H1 (cell line): ENCODE measurements at regions not wholly inside any gene's neighbourhood (a gene's known extent, or its start where the extent isn't known, plus 50 kb on each side); places are given as distances from the start of the nearest gene placed in this dataset.
A peak's percentile ranks its signal among the peaks of the same experiment; 100 is the strongest.

Experiments used
- CTCF ChIA-PET: fragments of 300-600 bp; sonication (Branson Sonifier 250); formaldehyde crosslinking; loops from one replicate; lab custom pipeline; 2021; ENCODE audit not compliant: partially characterized antibody; lab: Charles Lee
- POLR2A ChIA-PET: fragments of 300-600 bp; sonication (Branson Sonifier 250); formaldehyde crosslinking; loops from one replicate; lab custom pipeline; 2021; ENCODE audit warnings: inconsistent platforms; ENCODE audit not compliant: partially characterized antibody; lab: Charles Lee
- DNase-seq, 2 experiments: peaks; one replicate each; pipeline versions ENCODE4 v3.0.0 to v3.0.0-alpha.2; 2010 to 2022; ENCODE audit warnings: low spot score in 2 of 2, low read depth in 1 of 2, mixed read lengths in 1 of 2
- FAIRE-seq: peaks from 2 replicates; lab custom pipeline; 2011; peaks lifted over from hg19 to GRCh38; lab: Jason Lieb, UNC
- H2AFZ ChIP-seq: 2 replicates; pipeline ENCODE4 v1.8.1; 2012; ENCODE audit warnings: low read length, inconsistent platforms
- H2AK5ac ChIP-seq: 2 replicates; pipeline ENCODE4 v1.6.1; 2013; ENCODE audit warnings: low read depth, low read length
- H2BK120ac ChIP-seq: replicated peaks from 2 replicates; pipeline ENCODE3; 2013; ENCODE audit warnings: low read depth, low read length, inconsistent platforms
- H2BK12ac ChIP-seq: 2 replicates; pipeline ENCODE4 v1.6.1; 2013; ENCODE audit warnings: low read depth, low read length
- H2BK15ac ChIP-seq: 2 replicates; pipeline ENCODE4 v1.6.1; 2013; ENCODE audit warnings: low read length
- H2BK20ac ChIP-seq: 2 replicates; pipeline ENCODE4 v1.6.1; 2013; ENCODE audit warnings: low read length
- H2BK5ac ChIP-seq: 2 replicates; pipeline ENCODE4 v1.6.1; 2013; ENCODE audit warnings: low read depth, low read length
- H3K14ac ChIP-seq: 2 replicates; pipeline ENCODE4 v1.6.1; 2013; ENCODE audit warnings: inconsistent platforms; ENCODE audit not compliant: insufficient read length
- H3K18ac ChIP-seq: 2 replicates; pipeline ENCODE4 v1.6.1; 2013; ENCODE audit warnings: low read length; ENCODE audit errors: extremely low read depth
- H3K23ac ChIP-seq: 2 replicates; pipeline ENCODE4 v1.6.1; 2013; ENCODE audit warnings: inconsistent platforms; ENCODE audit not compliant: insufficient read length
- H3K23me2 ChIP-seq: 2 replicates; pipeline ENCODE4 v1.6.1; 2013; ENCODE audit warnings: low read depth, low read length
- H3K27ac ChIP-seq: 2 replicates; pipeline ENCODE4 v1.6.1; 2011; ENCODE audit warnings: low read depth, low read length, inconsistent platforms
- H3K27me3 ChIP-seq, 4 experiments: replicated peaks in 1 of 4; 1 replicate in 1 of 4; 2 replicates in 3 of 4; pipeline versions ENCODE4 v1.6.1 to v1.8.1; 2011 to 2013; ENCODE audit warnings: low read length in 3 of 4, mild to moderate bottlenecking in 3 of 4, inconsistent platforms in 2 of 4, mixed read lengths in 2 of 4, moderate library complexity in 1 of 4; ENCODE audit not compliant: control insufficient read depth in 3 of 4, insufficient read depth in 3 of 4; ENCODE audit errors: extremely low read depth in 1 of 4
- H3K36me3 ChIP-seq, 4 experiments: 2 replicates each; pipeline versions ENCODE4 v1.6.1 to v1.8.1; 2011 to 2013; ENCODE audit warnings: mild to moderate bottlenecking in 4 of 4, low read length in 3 of 4, moderate library complexity in 2 of 4, control low read depth in 1 of 4, inconsistent platforms in 1 of 4; ENCODE audit not compliant: insufficient read depth in 4 of 4, control insufficient read depth in 2 of 4
- H3K4ac ChIP-seq: replicated peaks from 2 replicates; pipeline ENCODE3; 2013; ENCODE audit warnings: low read length, low read depth, mixed read lengths, inconsistent platforms; ENCODE audit not compliant: insufficient read length
- H3K4me1 ChIP-seq, 4 experiments: replicated peaks in 1 of 4; 1 replicate in 1 of 4; 2 replicates in 3 of 4; pipeline versions ENCODE4 v1.6.1 to v1.8.1; 2011 to 2013; ENCODE audit warnings: low read length in 3 of 4, inconsistent platforms in 2 of 4, mixed read lengths in 1 of 4; ENCODE audit not compliant: insufficient read depth in 4 of 4, control insufficient read depth in 3 of 4
- H3K4me2 ChIP-seq, 2 experiments: 2 replicates each; pipeline versions ENCODE4 v1.6.1 to v1.8.1; 2011 to 2013; ENCODE audit warnings: low read depth in 2 of 2, low read length in 2 of 2, control low read depth in 1 of 2, inconsistent platforms in 1 of 2, mild to moderate bottlenecking in 1 of 2; ENCODE audit not compliant: insufficient read depth in 1 of 2
- H3K4me3 ChIP-seq, 4 experiments: fragments of 200-600, 300-600 bp in 1 of 4; sonication (generic), shearing (Covaris generic), sonication (Bioruptor Twin) in 1 of 4; 2 replicates each; pipeline versions ENCODE4 v1.5.1 to v1.8.1; 2011 to 2016; ENCODE audit warnings: low read length in 4 of 4, low read depth in 3 of 4, control low read depth in 2 of 4, inconsistent platforms in 2 of 4, mild to moderate bottlenecking in 2 of 4, mixed read lengths in 1 of 4, moderate library complexity in 1 of 4; ENCODE audit not compliant: insufficient read depth in 2 of 4; ENCODE audit errors: extremely low read depth in 1 of 4
- H3K56ac ChIP-seq: replicated peaks from 2 replicates; pipeline ENCODE3; 2013; ENCODE audit warnings: low read depth, mild to moderate bottlenecking, mixed read lengths, low read length, inconsistent platforms; ENCODE audit not compliant: insufficient read length
- H3K79me1 ChIP-seq: 2 replicates; pipeline ENCODE4 v1.6.1; 2013; ENCODE audit warnings: low read depth, low read length, control low read depth
- H3K79me2 ChIP-seq, 2 experiments: 2 replicates each; pipeline versions ENCODE4 v1.6.1 to v1.8.1; 2012 to 2013; ENCODE audit warnings: low read length in 2 of 2, mild to moderate bottlenecking in 2 of 2, inconsistent platforms in 1 of 2; ENCODE audit not compliant: insufficient read depth in 2 of 2, control insufficient read depth in 1 of 2
- H3K9ac ChIP-seq, 4 experiments: replicated peaks in 1 of 4; 1 replicate in 1 of 4; 2 replicates in 3 of 4; pipeline versions ENCODE4 v1.6.1 to v1.8.1; 2011 to 2013; ENCODE audit warnings: low read depth in 3 of 4, low read length in 3 of 4, control low read depth in 2 of 4, mild to moderate bottlenecking in 2 of 4, moderate library complexity in 2 of 4, inconsistent platforms in 1 of 4; ENCODE audit errors: extremely low read depth in 1 of 4
- H3K9me3 ChIP-seq, 2 experiments: 2 replicates each; pipeline versions ENCODE4 v1.6.1 to v1.8.1; 2012 to 2013; ENCODE audit warnings: mild to moderate bottlenecking in 2 of 2, moderate library complexity in 2 of 2, control low read depth in 1 of 2, inconsistent platforms in 1 of 2, low read depth in 1 of 2, low read length in 1 of 2, mixed read lengths in 1 of 2; ENCODE audit not compliant: insufficient read depth in 2 of 2
- H4K20me1 ChIP-seq, 2 experiments: replicated peaks in 1 of 2; 2 replicates each; pipeline versions ENCODE3 to v1.8.1; 2011 to 2013; ENCODE audit warnings: inconsistent platforms in 2 of 2, low read length in 2 of 2, mild to moderate bottlenecking in 1 of 2; ENCODE audit not compliant: insufficient read depth in 2 of 2, control insufficient read depth in 1 of 2
- H4K5ac ChIP-seq: 2 replicates; pipeline ENCODE4 v1.6.1; 2013; ENCODE audit warnings: low read length, low read depth, mixed read lengths, inconsistent platforms; ENCODE audit not compliant: insufficient read length
- H4K8ac ChIP-seq: 2 replicates; pipeline ENCODE4 v1.8.0; 2013; ENCODE audit warnings: mild to moderate bottlenecking, moderate library complexity, low read length, inconsistent platforms; ENCODE audit not compliant: insufficient read depth; ENCODE audit errors: extremely low read depth
- H4K91ac ChIP-seq: replicated peaks from 2 replicates; pipeline ENCODE3; 2013; ENCODE audit warnings: low read length, mixed read lengths, inconsistent platforms; ENCODE audit not compliant: insufficient read length
- BACH1 ChIP-seq: IDR thresholded peaks from 2 replicates; pipeline ENCODE4 v1.6.1; 2012; ENCODE audit warnings: low read length, improper control_type of control experiment
- MAFK ChIP-seq: IDR thresholded peaks from 2 replicates; pipeline ENCODE4 v1.6.1; 2012; ENCODE audit warnings: low read depth, mild to moderate bottlenecking, improper control_type of control experiment, low read length
- RNF2 ChIP-seq: fragments of 200-900, 300-1000 bp; sonication (generic); IDR thresholded peaks from 2 replicates; pipeline ENCODE4 v1.7.1; 2016; ENCODE audit warnings: borderline replicate concordance, low read depth, mild to moderate bottlenecking, antibody characterized with exemption, low read length; ENCODE audit not compliant: poor library complexity, severe bottlenecking; ENCODE audit errors: missing control alignments
- WGBS, 2 experiments: shearing (Covaris generic) in 1 of 2; methylation state at CpG; one replicate each; pipeline versions ENCODE4 v1.1.6 to v1.1.7; 2013 to 2015; ENCODE audit warnings: low lambda C conversion rate in 2 of 2, mixed read lengths in 2 of 2, inconsistent platforms in 1 of 2, low coverage in 1 of 2, missing lambda C conversion rate in 1 of 2; ENCODE audit not compliant: insufficient replicate concordance in 2 of 2, insufficient coverage in 1 of 2, insufficient read length in 1 of 2; ENCODE audit errors: extremely low coverage in 1 of 2, missing lambda C conversion rate in 1 of 2; 5-methylcytosine and 5-hydroxymethylcytosine counted together

DNA sequence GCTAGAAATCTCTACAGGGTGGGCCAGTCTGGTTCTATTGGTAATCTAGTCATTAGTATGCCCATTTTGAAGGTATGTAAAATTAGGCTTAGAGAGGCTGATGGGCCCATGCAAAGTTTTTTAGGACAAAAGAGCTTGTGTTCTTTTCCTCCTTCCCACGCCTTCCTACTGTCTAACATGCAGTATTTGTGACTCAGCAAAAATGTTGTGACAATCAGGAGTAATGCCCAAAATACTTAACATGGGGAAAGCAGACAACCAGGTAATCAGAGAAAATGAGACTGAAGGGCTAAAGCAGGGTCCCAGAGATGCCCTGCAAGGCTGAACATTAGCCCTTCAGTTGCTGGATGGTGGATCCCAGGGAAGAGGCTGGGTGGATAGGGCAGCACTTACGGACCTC lies 437.9 kb downstream of the BCL11B start:
- Histone ChIP-seq H2BK15ac (no peak overlapping the region), H3K9ac (no peak overlapping the region), H2AK5ac (no peak overlapping the region), H3K79me2 (no peaks in the 10 kb centered on the region), H2BK5ac (no peak overlapping the region), H2BK120ac (no peak overlapping the region), H3K36me3 (no peaks in the 10 kb centered on the region), H4K8ac (no peak overlapping the region), H3K79me1 (no peaks in the 10 kb centered on the region), H2AFZ (no peak overlapping the region), H2BK12ac (no peak overlapping the region), H3K4me2 (no peak overlapping the region), H3K23me2 (peaks cover 12% of the 10 kb centered on the region), H3K14ac (no peak overlapping the region), H3K56ac (no peak overlapping the region), H3K23ac (no peak overlapping the region), H2BK20ac (no peak overlapping the region), H3K9me3 (peaks cover 2 to 9% of the 10 kb centered on the region in 2 experiments), H3K4me3 (no peak overlapping the region), H4K91ac (no peak overlapping the region), H4K5ac (no peak overlapping the region), H3K4ac (no peak overlapping the region), H3K18ac (no peak overlapping the region), H3K27me3 (no peaks in the 10 kb centered on the region), H3K4me1 (peaks cover 0 to 3% (median 0%) of the 10 kb centered on the region in 4 experiments; a peak in 1 of 7 replicates), H4K20me1 (peaks cover 0 to 8% of the 10 kb centered on the region in 2 experiments), H3K27ac (no peak overlapping the region)
- CTCF ChIA-PET: no interaction called here
- POLR2A ChIA-PET: no interaction called here
- peak; percentile 19; the same call in 1 of the 2 replicates for TF ChIP-seq MAFK
- TF ChIP-seq RNF2: no peak
- peak; percentile 43; the same call in 1 of the 2 replicates for TF ChIP-seq BACH1
- DNase-seq (no peak), FAIRE-seq (no peak)
- WGBS, 2 experiments: 96% methylated on average over 2 of the region's 2 CpGs; no CpG with 5 or more reads in 1 of the 2 experiments
